Superior temporal gyrus (tissue), 1 donor: ENCODE measurements at regions not wholly inside any gene's neighbourhood (a gene's known extent, or its start where the extent isn't known, plus 50 kb on each side); places are given as distances from the start of the nearest gene placed in this dataset.
A peak's percentile ranks its signal among the peaks of the same experiment; 100 is the strongest.

Experiments
- DNase-seq: peaks from one replicate; pipeline ENCODE4 v3.0.0-alpha.2; 2016; ENCODE audit errors: extremely low spot score

DNA sequence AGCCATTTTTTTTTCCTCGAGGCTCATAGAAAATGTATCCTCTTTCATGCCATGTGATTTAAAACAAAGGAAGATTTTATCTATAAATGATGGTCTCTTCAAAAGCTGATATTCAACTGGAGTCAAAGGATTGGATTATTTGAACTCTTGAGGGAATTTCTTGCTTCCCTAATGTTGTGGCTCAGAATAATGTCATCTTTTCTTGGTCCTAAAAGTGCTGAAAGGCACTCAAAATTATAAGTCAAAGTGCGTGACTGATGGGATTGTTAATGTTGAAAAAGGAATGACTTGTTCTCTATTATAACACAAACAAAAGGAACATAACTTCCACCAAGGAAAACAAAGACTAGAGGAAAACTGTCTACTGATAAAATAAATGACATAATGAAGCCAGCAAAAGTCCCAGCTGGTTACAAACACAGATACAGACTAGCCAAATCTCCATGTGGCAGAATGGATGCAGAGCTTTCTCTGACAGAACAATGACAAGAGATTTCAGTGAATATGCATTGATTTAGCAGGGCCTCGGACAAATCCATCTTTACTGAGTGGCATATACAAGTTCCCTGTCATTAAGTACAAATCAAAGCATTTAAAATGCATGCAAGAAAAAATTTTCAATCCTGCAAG, 552.6 kb downstream of the GBA3 start:
- peak; percentile 44 for DNase-seq

DNA sequence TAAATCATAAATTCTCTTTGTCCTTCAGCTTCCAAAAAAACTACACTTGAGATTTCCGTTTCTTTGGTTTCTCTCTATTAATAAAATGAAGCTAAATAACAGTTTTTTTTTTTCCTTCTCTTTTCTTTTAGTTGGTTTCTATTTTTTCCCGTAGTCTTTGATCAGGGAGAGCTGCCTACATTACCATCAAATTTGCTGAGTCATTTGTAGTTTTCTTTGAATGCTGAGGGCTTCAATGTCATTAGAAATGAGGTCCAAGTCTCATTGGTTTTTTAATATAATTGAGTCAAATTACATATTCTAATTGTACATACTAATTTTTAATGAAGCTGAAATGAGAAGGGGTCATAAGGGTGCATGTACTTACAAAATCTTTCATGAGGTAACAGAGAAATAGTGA, 550.2 kb downstream of the GBA3 start:
- DNase-seq, result no peak

DNA sequence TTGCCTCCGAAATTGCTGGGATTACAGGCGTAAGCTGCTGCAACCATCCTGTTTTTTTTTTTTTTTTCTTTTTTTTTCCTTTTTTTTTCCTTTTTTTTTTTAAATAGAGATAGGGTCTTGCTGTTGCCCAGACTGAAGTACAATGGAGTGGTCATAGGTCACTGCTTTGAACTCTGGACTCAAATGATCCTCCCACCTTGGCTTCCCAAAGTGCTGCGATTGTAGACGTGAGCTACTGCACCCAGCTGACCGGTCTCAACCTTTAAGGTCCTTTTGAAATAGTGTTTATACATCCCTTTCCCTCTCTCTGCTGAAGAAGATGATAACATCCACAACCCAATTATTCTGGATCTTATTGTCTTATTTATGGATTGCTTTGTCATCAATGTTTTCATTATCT, 548.7 kb downstream of the GBA3 start:
- DNase-seq, result no peak

DNA sequence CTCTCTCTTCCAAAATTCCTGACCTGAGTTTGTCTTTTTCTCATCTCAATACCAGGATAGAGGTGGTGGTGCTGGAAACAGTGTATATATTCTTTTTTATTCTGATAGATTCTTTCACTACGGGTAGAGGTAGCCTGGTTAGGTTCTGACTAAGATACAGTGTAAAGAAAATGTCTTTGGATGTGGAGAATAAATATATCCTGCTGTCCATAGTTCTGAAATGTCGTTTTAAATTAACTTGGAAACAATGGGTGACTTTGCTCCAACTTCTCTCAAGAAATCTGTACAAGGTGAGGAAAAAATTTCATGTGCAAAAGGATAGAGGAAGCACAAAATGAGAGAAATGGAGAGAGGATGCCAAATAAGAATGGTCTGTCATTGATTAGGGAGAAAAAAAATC, 546.1 kb downstream of the GBA3 start:
- DNase-seq, result no peak

DNA sequence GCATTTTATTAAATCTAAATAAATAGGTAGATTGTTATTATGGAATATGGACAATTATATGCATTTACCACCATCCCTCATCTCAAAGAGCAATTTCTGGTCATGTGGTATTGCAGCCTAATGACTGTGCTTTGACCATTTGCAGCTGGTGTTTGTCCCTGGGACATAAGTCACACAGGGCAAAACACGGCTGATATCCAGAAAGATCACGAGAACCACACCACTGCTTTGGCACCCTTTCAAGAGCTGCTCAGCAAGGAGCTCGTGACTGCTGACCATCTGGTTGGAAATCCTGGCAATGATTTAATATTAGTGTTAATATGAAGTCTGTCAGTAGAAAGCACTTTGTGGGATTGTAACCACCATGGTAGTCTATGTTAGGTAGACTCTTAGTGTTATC, 545.0 kb downstream of the GBA3 start:
- peak; percentile 54 for DNase-seq

DNA sequence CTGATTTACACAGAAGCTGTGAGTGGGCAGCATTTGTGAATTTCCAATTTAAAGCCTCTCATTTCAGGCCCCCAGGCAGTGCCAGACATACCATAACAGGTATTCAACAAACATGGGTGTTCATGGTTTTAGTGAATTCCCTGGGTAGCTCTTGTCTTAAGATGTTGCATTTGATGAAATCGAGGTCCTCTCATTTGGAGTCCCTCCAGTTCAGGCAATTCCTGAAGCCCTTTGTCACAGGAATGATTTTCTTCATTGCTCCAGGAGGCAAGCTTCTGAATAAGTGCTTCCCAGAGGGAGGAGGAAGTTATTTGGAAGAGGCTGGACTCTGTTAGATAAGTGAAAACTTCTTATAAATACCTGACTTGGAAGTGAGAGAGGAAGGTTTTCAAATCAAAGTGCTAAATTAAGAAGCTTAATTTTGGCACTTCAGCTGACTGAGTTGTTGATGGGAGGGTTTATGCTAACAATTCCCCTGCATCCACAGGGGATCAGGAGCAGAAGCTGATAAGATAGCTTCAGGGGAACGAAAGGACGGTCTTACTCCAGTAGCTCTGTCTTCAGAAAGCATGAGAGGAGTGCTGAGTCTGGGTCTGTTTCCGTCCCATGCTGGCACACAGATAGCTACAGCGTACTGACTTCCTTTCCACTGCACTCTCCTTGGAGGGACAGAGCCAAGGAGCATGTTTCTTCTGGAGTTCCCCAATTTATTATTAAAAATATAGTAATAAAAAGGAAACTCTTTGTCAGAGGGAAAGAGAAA, 543.1 kb downstream of the GBA3 start:
- DNase-seq, result no peak

DNA sequence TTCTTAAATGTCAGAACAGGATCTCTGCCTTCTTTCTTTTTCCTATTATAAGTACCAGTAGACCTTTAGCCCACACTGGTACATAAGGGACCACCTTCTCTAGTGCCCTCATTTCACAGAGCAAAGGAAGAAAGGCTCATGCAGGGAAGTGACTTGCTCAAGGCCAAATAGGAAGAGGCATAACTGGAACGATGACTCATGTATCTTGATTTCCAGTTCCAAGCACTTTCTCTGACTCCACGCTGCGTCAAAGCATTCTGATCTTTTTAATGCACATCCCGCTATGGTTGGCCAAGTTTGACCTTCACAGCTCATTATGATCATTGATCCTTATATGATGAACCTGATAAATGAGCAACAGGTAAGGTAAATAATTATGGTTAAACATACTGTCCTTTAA, 542.0 kb downstream of the GBA3 start:
- DNase-seq, result no peak

DNA sequence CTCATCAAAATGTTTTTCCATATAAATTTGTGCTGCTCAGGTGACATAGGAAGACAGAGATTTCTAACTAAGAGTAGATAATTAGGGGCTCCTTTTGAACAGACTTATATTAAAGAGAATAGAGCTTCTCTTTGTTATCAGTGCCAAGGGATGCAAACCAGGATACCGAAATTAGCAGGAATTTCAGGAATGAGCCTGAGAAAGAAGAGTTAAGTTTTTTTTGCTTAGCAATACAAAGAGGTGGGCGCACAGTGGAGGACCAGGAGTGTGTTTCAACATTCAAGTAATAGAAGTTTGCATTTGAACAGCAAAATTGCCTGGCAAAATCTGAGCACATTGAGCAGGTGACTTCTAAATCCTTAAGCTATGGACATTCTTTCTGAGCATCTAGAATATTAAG, 541.3 kb downstream of the GBA3 start:
- no peak for DNase-seq

DNA sequence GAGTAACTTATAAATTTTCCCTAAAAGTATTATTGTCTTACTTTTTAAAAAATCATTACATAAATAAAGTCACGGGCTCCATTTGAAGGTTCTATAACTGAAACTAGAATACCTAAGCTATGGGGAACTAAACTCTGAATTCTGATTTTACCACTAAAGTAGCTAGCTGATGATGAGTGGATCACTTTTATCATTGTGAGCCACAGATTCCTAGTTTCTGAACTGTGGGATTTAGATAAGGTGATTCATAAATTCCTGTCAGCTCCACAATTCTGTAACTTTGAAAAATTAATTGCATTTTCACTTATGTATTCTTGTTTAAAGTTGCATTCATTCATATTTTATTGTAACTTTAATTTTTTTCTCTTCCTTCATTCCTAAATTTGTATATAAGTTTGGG, 540.9 kb downstream of the GBA3 start:
- DNase-seq, result no peak

DNA sequence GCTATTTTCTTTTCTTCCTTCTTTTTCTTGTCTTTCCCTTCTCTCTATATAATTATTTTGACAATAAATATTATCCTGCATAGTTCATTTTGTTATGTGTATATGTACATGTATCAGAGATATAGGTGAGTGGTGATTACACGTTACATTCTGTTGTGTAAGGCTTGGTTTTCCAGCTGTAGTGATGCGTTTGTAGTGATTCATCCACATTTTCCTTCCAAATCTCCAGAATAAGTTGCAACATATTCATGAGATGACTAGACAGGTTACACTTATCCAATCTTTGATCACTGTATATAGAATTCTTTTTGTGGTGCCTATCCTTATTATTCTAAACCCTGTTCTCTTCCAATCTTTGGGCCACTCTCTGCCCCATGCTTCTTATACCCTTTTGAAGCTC, 540.2 kb downstream of the GBA3 start:
- DNase-seq, result no peak

DNA sequence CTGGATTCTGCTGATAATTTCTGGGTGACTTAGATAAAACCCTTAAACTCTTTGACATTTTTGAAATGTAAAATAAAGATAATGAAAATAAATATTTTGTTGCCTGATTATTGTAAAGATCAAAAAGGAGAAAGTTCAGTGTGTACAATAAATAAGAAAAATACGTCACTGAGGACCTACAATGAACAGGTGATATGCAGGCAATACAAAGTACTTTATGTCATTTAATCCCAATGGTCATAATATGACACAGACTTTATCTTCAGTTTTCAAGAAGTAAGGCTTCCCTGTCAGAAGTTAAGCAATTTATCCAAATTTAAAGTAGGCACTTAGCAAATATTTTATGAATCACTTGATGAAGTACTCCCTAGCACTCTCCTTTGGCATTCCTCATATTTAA, 532.8 kb downstream of the GBA3 start:
- DNase-seq, result no peak

DNA sequence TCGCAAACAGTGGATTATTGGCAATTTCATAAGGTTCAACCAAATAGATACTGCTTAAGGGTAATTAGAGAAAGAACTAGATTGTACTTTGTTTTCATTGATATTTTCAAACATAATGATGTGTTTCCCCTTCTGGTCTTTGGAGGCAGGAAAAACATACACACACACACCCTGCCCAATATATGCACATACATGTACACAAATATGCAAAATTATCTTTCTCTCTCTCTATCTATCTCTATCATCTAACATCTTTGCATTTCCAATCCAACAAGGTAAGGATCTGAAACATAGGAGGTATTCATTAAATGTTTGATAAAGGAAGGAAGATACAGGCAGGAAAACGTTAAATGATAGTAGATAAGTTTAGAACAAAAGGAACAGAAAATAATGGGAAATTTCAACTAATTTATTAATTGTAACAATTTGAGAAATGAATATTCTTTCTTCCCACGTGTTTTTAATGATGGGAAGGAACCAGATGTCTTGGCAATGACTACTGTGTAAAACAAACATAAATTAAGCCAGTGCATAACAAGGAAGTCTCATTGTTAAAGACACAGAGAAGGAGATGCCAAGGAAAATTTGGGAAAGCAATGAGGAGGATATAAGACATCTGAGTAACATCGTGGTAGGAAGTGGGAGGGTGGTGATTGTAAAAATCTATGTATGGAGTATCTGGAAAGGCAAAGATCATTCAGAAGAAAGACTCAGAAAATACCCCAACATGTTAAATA, 532.1 kb downstream of the GBA3 start:
- DNase-seq, result no peak

DNA sequence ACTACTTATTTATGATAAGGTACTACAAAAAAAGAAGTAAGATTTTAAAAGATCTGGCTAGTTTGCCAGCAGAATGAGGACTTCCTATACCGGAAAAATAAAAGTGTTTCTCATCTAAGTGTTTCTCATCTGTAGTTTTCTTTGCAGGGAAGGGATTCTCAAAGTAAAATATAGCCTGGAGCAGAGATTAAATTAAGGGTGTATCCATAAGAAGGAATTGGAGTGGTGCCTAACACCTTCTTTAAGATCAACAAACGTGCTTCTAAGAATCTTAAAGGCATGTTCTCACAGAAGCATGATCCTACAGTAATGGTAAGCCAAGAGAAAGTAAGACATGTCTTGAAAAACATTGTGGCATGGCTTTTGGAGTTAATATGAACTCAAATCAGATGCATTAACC, 528.2 kb downstream of the GBA3 start:
- DNase-seq, result no peak

DNA sequence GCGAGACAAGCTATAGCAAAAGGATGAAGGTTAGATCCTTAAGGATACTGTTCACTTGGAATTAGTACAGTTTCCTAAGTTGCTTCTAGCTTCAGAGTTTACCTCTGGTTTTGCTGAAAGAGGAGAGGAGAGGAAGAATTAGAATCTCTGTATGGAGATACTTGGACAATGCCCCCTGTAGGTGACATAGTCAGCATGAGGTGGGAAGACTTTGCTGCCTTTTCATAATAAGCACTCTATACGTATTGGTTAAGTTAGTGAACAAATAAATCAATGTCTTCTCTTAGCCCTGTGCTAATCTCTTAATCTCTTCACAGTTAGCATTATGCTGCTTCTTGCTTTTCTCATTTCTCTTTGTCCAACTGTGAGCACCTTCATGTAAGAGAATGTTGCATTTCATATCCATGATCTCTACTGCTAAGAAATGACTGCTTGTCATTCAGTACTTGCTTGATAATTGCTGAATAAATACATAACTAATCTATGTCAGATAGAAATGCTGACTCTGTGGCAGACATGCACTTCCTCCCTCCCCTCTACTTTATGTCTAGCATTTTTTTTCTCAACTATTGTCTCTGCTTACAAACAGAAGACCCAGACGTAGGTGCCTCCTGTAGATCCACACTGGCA, 527.2 kb downstream of the GBA3 start:
- DNase-seq, result no peak

DNA sequence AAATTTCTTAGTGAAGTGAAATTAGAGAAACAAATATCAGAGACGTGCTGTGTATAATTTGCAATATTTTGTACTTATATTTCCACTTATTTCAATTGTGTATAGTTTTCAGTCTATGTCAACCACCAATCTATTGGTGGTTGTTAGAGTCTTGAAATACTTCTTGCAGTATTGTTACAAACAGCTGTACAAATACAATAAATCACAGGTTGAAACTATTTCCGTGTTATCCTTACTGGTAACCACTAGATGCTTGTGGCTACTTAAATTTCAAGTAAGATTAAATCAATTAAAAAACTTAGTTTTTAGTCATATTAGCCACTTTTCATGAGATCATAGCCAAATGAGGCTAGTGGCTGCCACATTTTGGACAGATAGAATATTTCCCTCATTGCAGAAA, 520.5 kb downstream of the GBA3 start:
- DNase-seq, result no peak

DNA sequence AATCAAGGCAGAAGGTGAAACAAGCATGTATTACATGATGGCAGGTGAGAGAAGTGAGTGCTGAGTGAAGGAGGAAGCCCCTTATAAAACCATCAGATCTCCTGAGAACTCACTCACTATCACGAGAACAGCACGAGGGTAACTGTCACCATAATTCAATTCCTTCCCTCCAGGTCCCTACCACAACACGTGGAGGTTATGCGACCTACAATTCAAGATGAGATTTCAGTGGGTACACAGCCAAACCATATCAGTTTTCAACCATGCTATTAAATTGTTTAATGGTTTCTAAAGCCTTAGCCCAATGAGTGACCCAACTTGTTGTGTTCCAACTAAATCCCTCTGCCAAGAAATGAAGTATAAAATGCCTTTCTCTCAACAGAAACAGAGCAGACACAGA, 519.8 kb downstream of the GBA3 start:
- DNase-seq, result no peak

DNA sequence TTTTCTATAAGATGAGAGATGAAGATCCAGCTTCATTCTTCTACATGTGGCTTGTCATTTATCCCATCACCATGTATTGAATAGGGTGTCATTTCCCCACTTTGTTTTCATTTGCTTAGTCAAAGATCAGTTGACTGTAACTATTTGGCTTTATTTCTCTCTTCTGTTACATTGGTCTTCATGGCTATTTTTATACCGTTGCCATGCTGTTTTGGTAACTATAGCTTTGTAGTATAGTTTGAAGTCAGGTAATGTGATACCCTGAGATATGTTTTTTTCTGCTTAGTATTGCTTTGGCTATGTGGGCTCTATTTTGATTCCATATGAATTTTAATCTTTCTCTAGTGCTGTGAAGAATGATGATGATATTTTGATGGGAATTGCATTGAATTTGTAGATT, 514.3 kb downstream of the GBA3 start:
- DNase-seq, result no peak

DNA sequence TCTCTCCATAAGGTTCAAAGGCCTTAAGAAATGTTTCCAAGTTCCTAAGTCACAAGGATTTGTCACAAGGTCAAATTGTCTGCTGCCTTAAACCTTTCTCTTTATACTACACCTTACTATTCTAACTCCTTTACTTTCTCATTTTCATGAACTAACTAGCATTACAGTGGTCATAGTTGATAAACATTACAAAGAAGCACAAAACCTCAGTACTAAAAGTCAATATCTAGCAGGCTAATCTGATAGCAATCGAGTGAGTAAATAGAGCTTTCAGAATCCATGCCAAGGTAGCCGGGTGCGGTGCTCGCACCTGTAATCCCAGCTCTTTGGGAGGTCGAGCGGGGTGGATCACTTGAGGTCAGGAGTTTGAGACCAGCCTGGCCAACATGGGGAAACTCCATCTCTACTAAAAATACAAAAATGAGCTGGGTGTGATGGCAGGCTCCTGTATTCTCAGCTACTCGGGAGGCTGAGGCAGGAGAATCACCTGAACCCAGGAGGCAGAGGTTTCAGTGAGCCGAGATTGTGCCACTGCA, 510.0 kb downstream of the GBA3 start:
- no peak for DNase-seq

DNA sequence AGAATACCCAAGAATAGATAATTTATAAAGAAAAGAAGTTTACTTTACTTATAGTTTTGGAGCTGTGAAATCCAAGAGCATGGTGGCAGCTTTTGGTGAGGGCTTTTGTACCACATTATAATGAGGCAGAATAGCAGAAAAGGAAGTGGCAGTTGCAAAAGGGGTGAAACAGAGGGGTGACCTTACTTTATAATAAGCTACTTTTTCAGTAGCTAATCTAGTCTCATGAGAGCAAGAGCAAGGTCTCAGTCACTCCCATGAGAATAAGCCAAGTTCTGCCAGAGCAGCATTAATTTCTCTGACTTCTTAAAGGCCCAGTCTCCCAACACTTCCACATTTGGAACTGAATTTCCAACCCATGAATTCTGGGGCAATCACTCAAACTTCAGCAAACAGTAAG, 502.0 kb downstream of the GBA3 start:
- no peak for DNase-seq

DNA sequence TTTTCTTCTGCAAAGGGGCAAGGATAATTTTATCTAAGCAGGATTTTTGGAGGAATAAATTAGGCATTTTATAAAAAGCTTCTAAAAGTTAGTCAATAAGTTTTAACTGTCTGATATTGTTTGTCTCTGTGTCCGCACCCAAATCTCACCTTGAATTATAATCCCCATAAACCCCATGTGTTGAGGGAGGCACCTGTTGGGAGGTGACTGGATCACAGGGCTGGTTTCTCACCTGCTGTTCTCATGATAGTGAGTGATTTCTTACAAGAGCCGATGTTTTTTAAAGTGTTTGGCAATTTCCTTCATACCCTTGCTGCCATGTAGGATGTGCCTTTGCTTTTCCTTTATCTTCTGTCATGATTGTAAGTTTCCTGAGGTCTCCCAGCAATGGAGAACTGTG, 481.4 kb downstream of the GBA3 start:
- DNase-seq, result no peak

DNA sequence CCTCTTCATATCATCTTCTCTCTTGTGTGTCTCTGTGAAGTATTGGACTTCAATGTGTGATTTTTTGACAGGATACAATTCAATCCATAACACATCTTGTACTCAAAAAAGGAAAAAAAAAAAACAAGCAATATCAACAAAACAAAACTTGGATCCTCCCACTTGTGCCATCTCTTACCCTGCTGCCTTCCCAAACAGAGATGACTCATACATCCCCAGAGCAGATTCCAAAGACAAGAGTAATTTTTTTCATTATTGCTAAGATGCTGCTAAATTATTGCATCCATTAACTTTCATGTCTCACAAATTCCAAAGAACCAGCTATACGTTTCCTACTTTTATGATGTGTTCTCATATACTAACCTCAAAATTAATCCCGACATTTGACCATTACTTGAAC, 479.2 kb downstream of the GBA3 start:
- no peak for DNase-seq

DNA sequence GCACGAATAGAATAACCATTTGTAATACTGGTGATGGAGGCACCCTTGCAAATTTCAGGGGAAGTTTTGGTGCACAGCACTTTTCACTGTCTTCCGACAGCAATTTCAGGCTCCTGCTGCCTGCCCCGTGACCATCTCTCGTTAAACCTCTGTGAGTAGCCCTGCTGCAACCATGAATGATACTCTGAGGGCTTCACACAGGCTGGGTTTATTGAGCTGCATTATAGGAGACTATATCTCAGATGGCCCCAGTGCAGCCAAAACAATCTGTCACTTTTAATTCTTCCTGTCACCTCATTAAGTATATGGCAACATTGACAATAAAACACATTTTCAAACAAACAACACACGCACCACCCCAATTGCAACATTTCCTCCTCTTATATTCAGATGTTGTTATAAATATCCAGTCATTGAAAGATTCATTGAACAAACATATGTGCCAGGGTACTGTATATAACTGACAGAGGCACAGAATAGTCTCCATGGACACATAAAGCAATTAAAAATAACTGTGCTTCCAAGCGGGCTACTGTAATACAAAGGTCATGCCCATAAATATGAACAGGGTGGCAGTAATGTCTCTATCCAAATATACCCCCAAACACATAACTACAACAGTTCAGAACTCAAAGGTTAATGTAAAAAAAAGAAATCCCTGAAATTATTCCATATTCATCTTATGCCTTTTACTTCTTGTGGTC, 477.0 kb downstream of the GBA3 start:
- DNase-seq, result no peak
